ENCODE measurements at regions not wholly inside any gene's neighbourhood (a gene's known extent, or its start where the extent isn't known, plus 50 kb on each side); places are given as distances from the start of the nearest gene placed in this dataset.

DNA sequence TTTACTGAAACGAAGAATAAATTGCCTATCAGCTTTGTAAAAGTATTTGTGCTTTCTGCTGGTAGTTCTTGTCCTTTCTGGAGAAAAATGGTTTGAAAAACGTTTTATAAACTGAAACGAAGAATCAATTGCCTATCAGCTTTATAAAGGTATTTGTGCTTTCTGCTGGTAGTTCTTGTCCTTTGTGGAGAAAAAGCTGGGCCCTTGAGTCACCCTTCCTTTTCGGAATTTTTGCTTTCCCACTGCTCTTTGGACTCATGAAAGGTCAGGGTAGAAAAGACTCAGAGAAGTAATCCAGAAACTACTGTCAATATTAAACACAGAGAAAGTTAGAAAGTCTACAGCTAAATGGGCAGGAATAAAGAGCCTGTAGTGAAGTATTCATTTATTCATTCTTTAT, 72.8 kb downstream of the EOMES start:
- ATAC-seq (no peak), DNase-seq (no peak)
- no peak overlapping the region for H3K27ac ChIP-seq
- H3K27me3 ChIP-seq, result no peaks in the 10 kb centered on the region
- no peaks in the 10 kb centered on the region for H3K4me1 ChIP-seq
- H3K36me3 ChIP-seq, result no peaks in the 10 kb centered on the region
- H3K9me3 ChIP-seq, result no peaks in the 10 kb centered on the region
- WGBS, 4 donors, result 71 to 80% (median 75%) methylated on average over 4 of the region's 4 CpGs
- H3K4me3 ChIP-seq, result no peak overlapping the region
- TF ChIP-seq POLR2A (IDR thresholded peaks at IDR 0.05), result no peak
- TF ChIP-seq, protein P1, sequence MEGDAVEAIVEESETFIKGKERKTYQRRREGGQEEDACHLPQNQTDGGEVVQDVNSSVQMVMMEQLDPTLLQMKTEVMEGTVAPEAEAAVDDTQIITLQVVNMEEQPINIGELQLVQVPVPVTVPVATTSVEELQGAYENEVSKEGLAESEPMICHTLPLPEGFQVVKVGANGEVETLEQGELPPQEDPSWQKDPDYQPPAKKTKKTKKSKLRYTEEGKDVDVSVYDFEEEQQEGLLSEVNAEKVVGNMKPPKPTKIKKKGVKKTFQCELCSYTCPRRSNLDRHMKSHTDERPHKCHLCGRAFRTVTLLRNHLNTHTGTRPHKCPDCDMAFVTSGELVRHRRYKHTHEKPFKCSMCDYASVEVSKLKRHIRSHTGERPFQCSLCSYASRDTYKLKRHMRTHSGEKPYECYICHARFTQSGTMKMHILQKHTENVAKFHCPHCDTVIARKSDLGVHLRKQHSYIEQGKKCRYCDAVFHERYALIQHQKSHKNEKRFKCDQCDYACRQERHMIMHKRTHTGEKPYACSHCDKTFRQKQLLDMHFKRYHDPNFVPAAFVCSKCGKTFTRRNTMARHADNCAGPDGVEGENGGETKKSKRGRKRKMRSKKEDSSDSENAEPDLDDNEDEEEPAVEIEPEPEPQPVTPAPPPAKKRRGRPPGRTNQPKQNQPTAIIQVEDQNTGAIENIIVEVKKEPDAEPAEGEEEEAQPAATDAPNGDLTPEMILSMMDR (IDR thresholded peaks at IDR 0.05), result no peak
- intact Hi-C loops (cut with DNase I), result loop anchor here in 1 of 10 donors (10.0 kb wide), 1 partner anchor 164 kb away; the partner anchor contains the start of gene SLC4A7

DNA sequence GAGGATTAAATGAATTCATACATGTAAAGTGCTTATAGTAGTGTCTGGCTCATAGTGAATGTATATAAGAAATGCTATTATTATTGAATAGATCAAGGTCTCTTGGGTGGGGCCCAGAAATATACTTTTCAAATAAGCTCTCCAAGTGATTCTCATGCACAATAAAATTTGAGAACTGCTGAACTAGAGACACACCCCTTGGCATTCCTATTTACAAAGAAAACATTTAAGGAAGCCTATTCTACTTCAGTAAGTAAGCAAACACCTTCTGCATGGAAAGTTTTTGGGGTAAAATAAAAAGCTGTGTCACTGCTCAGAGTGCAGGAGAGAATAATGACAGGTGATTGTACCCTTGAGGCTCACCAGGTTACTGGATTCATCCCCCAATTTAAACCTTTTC, 75.2 kb downstream of the EOMES start:
- DNase-seq (no peak), ATAC-seq (no peak)
- Histone ChIP-seq H3K4me3 (no peak overlapping the region), H3K9me3 (no peaks in the 10 kb centered on the region), H3K36me3 (no peaks in the 10 kb centered on the region), H3K27ac (no peak overlapping the region), H3K4me1 (no peaks in the 10 kb centered on the region), H3K27me3 (no peaks in the 10 kb centered on the region)
- TF ChIP-seq, protein P1 (IDR thresholded peaks at IDR 0.05), result no peak
- no peak for TF ChIP-seq POLR2A (IDR thresholded peaks at IDR 0.05)
- intact Hi-C loops (cut with DNase I), result loop anchor here in 1 of 10 donors (10.0 kb wide), 1 partner anchor 162 kb away; the partner anchor contains the start of gene SLC4A7

DNA sequence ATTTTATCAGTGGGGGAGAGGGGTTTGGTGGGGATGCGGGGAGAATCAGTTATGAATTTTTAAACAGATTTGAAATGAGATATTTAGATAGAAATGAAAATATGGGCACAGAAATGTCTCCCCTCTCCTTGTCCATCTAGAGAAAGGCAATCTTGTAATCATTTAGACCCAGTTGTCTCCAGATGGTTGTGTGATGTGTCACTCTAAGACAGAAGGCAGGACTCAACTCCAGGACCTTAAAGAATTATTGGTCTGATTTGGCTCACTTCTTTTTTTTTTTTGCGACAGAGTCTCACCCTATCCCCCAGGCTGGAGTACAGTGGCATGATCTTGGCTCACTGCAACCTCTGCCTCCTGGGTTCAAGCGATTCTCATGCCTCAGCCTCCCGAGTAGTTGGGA, 77.2 kb downstream of the EOMES start:
- no peak for DNase-seq
- intact Hi-C loops (cut with DNase I), result loop anchor here in 1 of 10 donors (10.0 kb wide), 1 partner anchor 160 kb away; the partner anchor contains the start of gene SLC4A7
- Histone ChIP-seq H3K27ac (no peak overlapping the region), H3K4me3 (no peak overlapping the region), H3K36me3 (no peaks in the 10 kb centered on the region), H3K9me3 (no peaks in the 10 kb centered on the region), H3K27me3 (no peaks in the 10 kb centered on the region), H3K4me1 (peaks cover 0 to 1% (median 0%) of the 10 kb centered on the region in 12 donors)
- 75 to 98% (median 90%) methylated on average over 4 of the region's 4 CpGs for WGBS, 4 donors
- TF ChIP-seq, protein P1 (IDR thresholded peaks at IDR 0.05), result no peak
- TF ChIP-seq POLR2A (IDR thresholded peaks at IDR 0.05), result no peak
- no peak for ATAC-seq

DNA sequence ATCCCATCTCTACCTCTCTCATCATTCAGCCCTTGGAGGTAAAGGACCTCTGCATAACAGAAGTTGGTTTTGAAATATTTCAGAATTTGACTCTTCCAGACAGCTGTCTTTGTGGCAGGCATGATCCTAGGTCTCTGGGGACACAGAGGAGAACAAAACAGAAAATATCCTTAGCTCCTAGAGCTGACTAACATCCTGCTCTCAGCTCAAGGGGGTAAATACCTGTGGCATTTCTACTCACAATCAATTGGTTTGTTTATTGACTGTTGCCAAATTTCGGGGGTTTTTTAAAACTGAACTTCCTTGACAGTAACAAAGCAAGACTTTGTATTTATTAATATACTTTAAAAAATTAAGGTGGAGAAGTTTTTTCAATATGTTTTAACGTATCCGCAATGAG, 78.8 kb downstream of the EOMES start:
- intact Hi-C loops (cut with DNase I), result loop anchor here in 1 of 10 donors (10.0 kb wide), 1 partner anchor 159 kb away; the partner anchor contains the start of gene SLC4A7
- H3K4me3 ChIP-seq, result no peak overlapping the region

More for the DNA sequence above, 78.8 kb downstream of the EOMES start:
- H3K9me3 ChIP-seq, result no peaks in the 10 kb centered on the region
- no peaks in the 10 kb centered on the region for H3K27me3 ChIP-seq
- ATAC-seq, result no peak
- 76 to 81% (median 80%) methylated on average over 3 of the region's 3 CpGs for WGBS, 4 donors
- no peaks in the 10 kb centered on the region for H3K36me3 ChIP-seq
- TF ChIP-seq, protein P1 (IDR thresholded peaks at IDR 0.05), result no peak
- TF ChIP-seq POLR2A (IDR thresholded peaks at IDR 0.05), result no peak
- H3K27ac ChIP-seq, result no peak overlapping the region
- DNase-seq, result no peak
- H3K4me1 ChIP-seq, result peaks cover 0 to 13% (median 0%) of the 10 kb centered on the region in 12 donors

Measured in heart left ventricle (tissue), 16 donors.